Liver (tissue), 8 donors: ENCODE measurements at regions not wholly inside any gene's neighbourhood (a gene's known extent, or its start where the extent isn't known, plus 50 kb on each side); places are given as distances from the start of the nearest gene placed in this dataset.

Experiments
- DNase-seq: peaks from one replicate; pipeline ENCODE4 v3.0.0-alpha.2; 2017; ENCODE audit warnings: low spot score
- H3K27ac ChIP-seq, 2 donors: one replicate each; pipeline ENCODE4 v1.7.0; 2013; ENCODE audit warnings: inconsistent platforms in 2 of 2, low read length in 2 of 2, control low read depth in 1 of 2, low read depth in 1 of 2, mild to moderate bottlenecking in 1 of 2
- H3K27me3 ChIP-seq, 4 donors: one replicate each; pipeline versions ENCODE4 v1.6.1 to v1.7.0; 2013; ENCODE audit warnings: low read length in 3 of 4, inconsistent platforms in 1 of 4, mild to moderate bottlenecking in 1 of 4, moderate library complexity in 1 of 4; ENCODE audit not compliant: control insufficient read depth in 4 of 4, insufficient read depth in 4 of 4
- H3K36me3 ChIP-seq, 4 donors: one replicate each; pipeline versions ENCODE4 v1.6.1 to v1.7.0; 2013; ENCODE audit warnings: low read length in 3 of 4, mild to moderate bottlenecking in 3 of 4, low read depth in 1 of 4, moderate library complexity in 1 of 4; ENCODE audit not compliant: control insufficient read depth in 4 of 4, insufficient read depth in 3 of 4
- H3K4me1 ChIP-seq, 4 donors: one replicate each; pipeline versions ENCODE4 v1.6.1 to v1.7.0; 2013; ENCODE audit warnings: low read length in 3 of 4, mild to moderate bottlenecking in 3 of 4, moderate library complexity in 1 of 4; ENCODE audit not compliant: control insufficient read depth in 4 of 4, insufficient read depth in 4 of 4
- H3K4me3 ChIP-seq, 3 donors: one replicate each; pipeline versions ENCODE4 v1.6.1 to v1.7.0; 2013; ENCODE audit warnings: low read length in 3 of 3, control low read depth in 1 of 3, low read depth in 1 of 3, mild to moderate bottlenecking in 1 of 3
- H3K9ac ChIP-seq, 2 donors: one replicate each; pipeline ENCODE4 v1.7.0; 2013; ENCODE audit warnings: low read length in 2 of 2, mild to moderate bottlenecking in 2 of 2, moderate library complexity in 2 of 2, control low read depth in 1 of 2, low read depth in 1 of 2
- H3K9me3 ChIP-seq, 4 donors: one replicate each; pipeline versions ENCODE4 v1.6.1 to v1.7.0; 2013; ENCODE audit warnings: low read length in 3 of 4; ENCODE audit not compliant: control insufficient read depth in 4 of 4
- FOXA1 ChIP-seq: IDR thresholded peaks from 2 replicates; pipeline ENCODE4 v1.6.1; 2016; ENCODE audit warnings: antibody characterized with exemption
- FOXA2 ChIP-seq: IDR thresholded peaks from 2 replicates; pipeline ENCODE4 v1.6.1; 2016; ENCODE audit warnings: antibody characterized with exemption
- GABPA ChIP-seq, 2 donors: IDR thresholded peaks in 1 of 2; conservative IDR thresholded peaks in 1 of 2; 2 replicates each; pipeline ENCODE4 v1.6.1; 2016; ENCODE audit warnings: antibody characterized with exemption in 2 of 2, mild to moderate bottlenecking in 1 of 2, moderate library complexity in 1 of 2
- HNF4A ChIP-seq, 2 donors: conservative IDR thresholded peaks; 2 replicates each; pipeline ENCODE4 v1.6.1; 2016; ENCODE audit warnings: antibody characterized with exemption in 2 of 2, mild to moderate bottlenecking in 2 of 2
- HNF4G ChIP-seq: IDR thresholded peaks from 2 replicates; pipeline ENCODE4 v1.6.1; 2016; ENCODE audit warnings: antibody characterized with exemption
- JUND ChIP-seq, 2 donors: IDR thresholded peaks; 2 replicates each; pipeline ENCODE4 v1.6.1; 2016; ENCODE audit warnings: antibody characterized with exemption in 2 of 2
- NR2F2 ChIP-seq: IDR thresholded peaks from 2 replicates; pipeline ENCODE4 v1.6.1; 2016; ENCODE audit warnings: antibody characterized with exemption
- RAD21 ChIP-seq, 2 donors: IDR thresholded peaks; 2 replicates each; pipeline ENCODE4 v1.6.1; 2016; ENCODE audit warnings: antibody characterized with exemption in 2 of 2, mild to moderate bottlenecking in 2 of 2
- RXRA ChIP-seq, 2 donors: IDR thresholded peaks; 2 replicates each; pipeline ENCODE4 v1.6.1; 2017 to 2018; ENCODE audit warnings: antibody characterized with exemption in 2 of 2, mild to moderate bottlenecking in 1 of 2
- SP1 ChIP-seq: IDR thresholded peaks from 2 replicates; pipeline ENCODE4 v1.6.1; 2018; ENCODE audit warnings: antibody characterized with exemption, mild to moderate bottlenecking
- TAF1 ChIP-seq: conservative IDR thresholded peaks from 2 replicates; pipeline ENCODE4 v1.6.1; 2016; ENCODE audit warnings: antibody characterized with exemption, mild to moderate bottlenecking
- YY1 ChIP-seq: IDR thresholded peaks from 2 replicates; pipeline ENCODE4 v1.6.1; 2016; ENCODE audit warnings: antibody characterized with exemption, mild to moderate bottlenecking
- WGBS: extraction: QIAGEN DNeasy Blood & Tissue Kit; methylation state at CpG from one replicate; pipeline ENCODE4 v1.1.7; 2013; 5-methylcytosine and 5-hydroxymethylcytosine counted together
- TF ChIP-seq, protein P1 (sequence below): IDR thresholded peaks from 2 replicates; pipeline ENCODE4 v1.6.1; 2016; ENCODE audit warnings: antibody characterized with exemption
- TF ChIP-seq, protein P2 (sequence below): IDR thresholded peaks from 2 replicates; pipeline ENCODE4 v1.6.1; 2016; ENCODE audit warnings: antibody characterized with exemption, mild to moderate bottlenecking
- TF ChIP-seq, protein P3 (sequence below): IDR thresholded peaks from 2 replicates; pipeline ENCODE4 v1.6.1; 2016; ENCODE audit warnings: antibody characterized with exemption
- TF ChIP-seq, protein P4 (sequence below): fragments of 150-350 bp; IDR thresholded peaks from 2 replicates; pipeline ENCODE4 v1.5.1; 2017; ENCODE audit warnings: improper control_type of control experiment, low read depth, low read length; ENCODE audit not compliant: missing input control
- donor health status: healthy.
- donor health status: healthy.
- donor health status: healthy.
- donor health status: healthy.
- donor health status: healthy.

DNA sequence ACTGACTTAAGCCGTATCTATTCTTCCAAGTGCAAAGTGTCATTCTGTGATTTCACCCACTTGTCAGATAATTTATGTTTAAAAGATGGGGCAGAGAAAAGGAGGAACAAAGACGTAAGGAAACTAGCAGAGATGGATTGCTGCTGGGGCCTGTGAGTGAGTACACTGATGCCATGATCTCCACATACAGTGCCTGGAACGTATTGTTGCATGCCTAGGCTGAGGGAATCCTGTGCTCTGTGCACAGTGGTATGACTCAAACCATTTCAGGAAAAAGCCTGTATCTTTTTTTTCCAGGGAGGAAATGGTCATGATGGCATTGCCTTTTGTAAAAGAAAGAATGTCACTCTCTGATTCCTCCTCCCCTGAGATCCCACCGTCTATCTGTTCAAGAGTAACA lies 359.5 kb upstream of the ADAMTS16 start:
- H3K4me3 ChIP-seq = no peak overlapping the region
- H3K27me3 ChIP-seq = no peaks in the 10 kb centered on the region
- H3K27ac ChIP-seq = no peak overlapping the region
- no peak for TF ChIP-seq FOXA2
- TF ChIP-seq, protein P1, sequence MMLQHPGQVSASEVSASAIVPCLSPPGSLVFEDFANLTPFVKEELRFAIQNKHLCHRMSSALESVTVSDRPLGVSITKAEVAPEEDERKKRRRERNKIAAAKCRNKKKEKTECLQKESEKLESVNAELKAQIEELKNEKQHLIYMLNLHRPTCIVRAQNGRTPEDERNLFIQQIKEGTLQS = no peak
- no peaks in the 10 kb centered on the region for H3K4me1 ChIP-seq
- WGBS = 55% methylated on average over 4 of the region's 4 CpGs
- no peaks in the 10 kb centered on the region for H3K36me3 ChIP-seq
- no peak for DNase-seq
- H3K9me3 ChIP-seq = peaks cover 0 to 3% (median 1%) of the 10 kb centered on the region in 4 donors
- no peak overlapping the region for H3K9ac ChIP-seq

DNA sequence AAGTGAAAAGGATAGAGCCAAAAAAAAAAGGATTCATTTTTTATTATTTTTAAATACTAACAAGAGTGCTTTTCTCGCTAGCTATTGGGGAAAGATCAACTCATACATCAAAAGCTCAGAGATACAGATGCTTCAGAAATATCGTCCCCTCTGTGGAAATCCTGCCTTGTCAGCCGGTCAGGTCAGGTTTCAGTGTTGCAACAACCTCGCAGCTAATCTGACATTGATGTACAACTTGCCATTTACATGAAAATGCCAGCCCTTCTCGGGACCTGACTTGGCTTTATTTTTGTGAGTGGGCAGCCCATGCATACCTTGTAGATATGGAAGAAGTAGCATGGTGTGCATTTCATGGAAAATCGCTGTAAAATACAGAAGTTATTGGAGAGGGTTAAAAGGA lies 358.8 kb upstream of the ADAMTS16 start:
- WGBS = 56% methylated on average over 6 of the region's 6 CpGs
- H3K36me3 ChIP-seq = no peaks in the 10 kb centered on the region
- no peak for DNase-seq
- H3K4me3 ChIP-seq = no peak overlapping the region
- no peaks in the 10 kb centered on the region for H3K4me1 ChIP-seq
- no peak overlapping the region for H3K27ac ChIP-seq
- H3K9ac ChIP-seq = no peak overlapping the region
- TF ChIP-seq YY1 (no peak), NR2F2 (no peak), HNF4A (conservative IDR thresholded peaks at IDR 0.05) (no peak), SP1 (no peak), RXRA (IDR thresholded peaks at IDR 0.05) (no peak), TAF1 (no peak)
- TF ChIP-seq, protein P2, sequence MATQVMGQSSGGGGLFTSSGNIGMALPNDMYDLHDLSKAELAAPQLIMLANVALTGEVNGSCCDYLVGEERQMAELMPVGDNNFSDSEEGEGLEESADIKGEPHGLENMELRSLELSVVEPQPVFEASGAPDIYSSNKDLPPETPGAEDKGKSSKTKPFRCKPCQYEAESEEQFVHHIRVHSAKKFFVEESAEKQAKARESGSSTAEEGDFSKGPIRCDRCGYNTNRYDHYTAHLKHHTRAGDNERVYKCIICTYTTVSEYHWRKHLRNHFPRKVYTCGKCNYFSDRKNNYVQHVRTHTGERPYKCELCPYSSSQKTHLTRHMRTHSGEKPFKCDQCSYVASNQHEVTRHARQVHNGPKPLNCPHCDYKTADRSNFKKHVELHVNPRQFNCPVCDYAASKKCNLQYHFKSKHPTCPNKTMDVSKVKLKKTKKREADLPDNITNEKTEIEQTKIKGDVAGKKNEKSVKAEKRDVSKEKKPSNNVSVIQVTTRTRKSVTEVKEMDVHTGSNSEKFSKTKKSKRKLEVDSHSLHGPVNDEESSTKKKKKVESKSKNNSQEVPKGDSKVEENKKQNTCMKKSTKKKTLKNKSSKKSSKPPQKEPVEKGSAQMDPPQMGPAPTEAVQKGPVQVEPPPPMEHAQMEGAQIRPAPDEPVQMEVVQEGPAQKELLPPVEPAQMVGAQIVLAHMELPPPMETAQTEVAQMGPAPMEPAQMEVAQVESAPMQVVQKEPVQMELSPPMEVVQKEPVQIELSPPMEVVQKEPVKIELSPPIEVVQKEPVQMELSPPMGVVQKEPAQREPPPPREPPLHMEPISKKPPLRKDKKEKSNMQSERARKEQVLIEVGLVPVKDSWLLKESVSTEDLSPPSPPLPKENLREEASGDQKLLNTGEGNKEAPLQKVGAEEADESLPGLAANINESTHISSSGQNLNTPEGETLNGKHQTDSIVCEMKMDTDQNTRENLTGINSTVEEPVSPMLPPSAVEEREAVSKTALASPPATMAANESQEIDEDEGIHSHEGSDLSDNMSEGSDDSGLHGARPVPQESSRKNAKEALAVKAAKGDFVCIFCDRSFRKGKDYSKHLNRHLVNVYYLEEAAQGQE = no peak
- TF ChIP-seq, protein P3, sequence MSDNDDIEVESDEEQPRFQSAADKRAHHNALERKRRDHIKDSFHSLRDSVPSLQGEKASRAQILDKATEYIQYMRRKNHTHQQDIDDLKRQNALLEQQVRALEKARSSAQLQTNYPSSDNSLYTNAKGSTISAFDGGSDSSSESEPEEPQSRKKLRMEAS = no peak
- H3K9me3 ChIP-seq = peaks cover 0 to 3% (median 1%) of the 10 kb centered on the region in 4 donors
- H3K27me3 ChIP-seq = no peaks in the 10 kb centered on the region

DNA sequence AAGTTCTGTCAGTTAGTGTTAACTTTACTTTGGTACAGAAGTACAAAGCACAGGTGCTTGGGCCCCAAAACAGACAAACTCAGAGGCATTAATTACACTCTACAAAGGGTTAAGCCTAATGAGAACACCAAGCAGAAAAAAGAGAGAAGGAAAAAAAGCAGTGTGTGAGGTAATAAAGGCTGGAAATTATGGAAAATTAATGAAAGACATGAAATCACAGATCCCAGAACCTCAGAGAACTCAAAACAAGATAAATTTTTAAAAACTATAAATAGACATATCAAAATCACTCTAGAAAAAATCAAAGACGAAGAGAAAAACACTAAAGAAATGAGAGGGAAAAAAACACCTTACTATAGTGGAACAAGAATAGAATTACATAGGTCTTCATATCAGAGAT lies 354.2 kb upstream of the ADAMTS16 start:
- DNase-seq = no peak
- Histone ChIP-seq H3K36me3 (no peaks in the 10 kb centered on the region), H3K27ac (no peak overlapping the region), H3K9ac (no peak overlapping the region), H3K4me1 (no peaks in the 10 kb centered on the region), H3K27me3 (no peaks in the 10 kb centered on the region), H3K4me3 (no peak overlapping the region), H3K9me3 (peaks cover 0 to 3% (median 1%) of the 10 kb centered on the region in 4 donors)
- WGBS = 44% methylated on average over 1 of the region's 1 CpG
- TF ChIP-seq, protein P1 = no peak
- TF ChIP-seq YY1 (no peak), HNF4A (conservative IDR thresholded peaks at IDR 0.05) (no peak), NR2F2 (no peak), JUND (IDR thresholded peaks at IDR 0.05) (no peak), FOXA1 (no peak), TAF1 (no peak), HNF4G (no peak), RXRA (IDR thresholded peaks at IDR 0.05) (no peak), FOXA2 (no peak), GABPA (IDR thresholded peaks at IDR 0.05 in 1 of 2, conservative IDR thresholded peaks at IDR 0.05 in 1 of 2) (no peak), SP1 (no peak), RAD21 (IDR thresholded peaks at IDR 0.05) (no peak)
- TF ChIP-seq, protein P2 = no peak
- TF ChIP-seq, protein P3 = no peak
- TF ChIP-seq, protein P4, sequence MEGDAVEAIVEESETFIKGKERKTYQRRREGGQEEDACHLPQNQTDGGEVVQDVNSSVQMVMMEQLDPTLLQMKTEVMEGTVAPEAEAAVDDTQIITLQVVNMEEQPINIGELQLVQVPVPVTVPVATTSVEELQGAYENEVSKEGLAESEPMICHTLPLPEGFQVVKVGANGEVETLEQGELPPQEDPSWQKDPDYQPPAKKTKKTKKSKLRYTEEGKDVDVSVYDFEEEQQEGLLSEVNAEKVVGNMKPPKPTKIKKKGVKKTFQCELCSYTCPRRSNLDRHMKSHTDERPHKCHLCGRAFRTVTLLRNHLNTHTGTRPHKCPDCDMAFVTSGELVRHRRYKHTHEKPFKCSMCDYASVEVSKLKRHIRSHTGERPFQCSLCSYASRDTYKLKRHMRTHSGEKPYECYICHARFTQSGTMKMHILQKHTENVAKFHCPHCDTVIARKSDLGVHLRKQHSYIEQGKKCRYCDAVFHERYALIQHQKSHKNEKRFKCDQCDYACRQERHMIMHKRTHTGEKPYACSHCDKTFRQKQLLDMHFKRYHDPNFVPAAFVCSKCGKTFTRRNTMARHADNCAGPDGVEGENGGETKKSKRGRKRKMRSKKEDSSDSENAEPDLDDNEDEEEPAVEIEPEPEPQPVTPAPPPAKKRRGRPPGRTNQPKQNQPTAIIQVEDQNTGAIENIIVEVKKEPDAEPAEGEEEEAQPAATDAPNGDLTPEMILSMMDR = no peak
